Large intestine (tissue), 3 donors: ENCODE measurements at regions not wholly inside any gene's neighbourhood (a gene's known extent, or its start where the extent isn't known, plus 50 kb on each side); places are given as distances from the start of the nearest gene placed in this dataset.

ENCODE experiments used
- DNase-seq, 2 donors: peaks; one replicate each; pipeline versions ENCODE4 v3.0.0 to v3.0.0-alpha.2; 2013
- H3K27ac ChIP-seq: one replicate; pipeline ENCODE4 v1.5.1; 2013; ENCODE audit warnings: low read length
- H3K27me3 ChIP-seq: 2 replicates; pipeline ENCODE4 v1.6.1; 2013; ENCODE audit warnings: low read length; ENCODE audit not compliant: control insufficient read depth, insufficient read depth
- H3K36me3 ChIP-seq: 2 replicates; pipeline ENCODE4 v1.6.1; 2013; ENCODE audit warnings: low read length; ENCODE audit not compliant: control insufficient read depth, insufficient read depth
- H3K4me1 ChIP-seq: one replicate; pipeline ENCODE4 v1.6.1; 2013; ENCODE audit warnings: low read length; ENCODE audit not compliant: control insufficient read depth, insufficient read depth
- H3K4me3 ChIP-seq: one replicate; pipeline ENCODE4 v1.5.1; 2013; ENCODE audit warnings: low read length
- H3K9me3 ChIP-seq: one replicate; pipeline ENCODE4 v1.6.1; 2013; ENCODE audit warnings: mild to moderate bottlenecking, low read depth, low read length, moderate library complexity; ENCODE audit not compliant: control insufficient read depth
- WGBS: methylation state at CpG from one replicate; pipeline ENCODE4 v1.1.5; 2013; ENCODE audit warnings: low lambda C conversion rate; ENCODE audit not compliant: insufficient coverage; 5-methylcytosine and 5-hydroxymethylcytosine counted together

- Histone ChIP-seq H3K27me3 (no peaks in the 10 kb centered on the region), H3K27ac (no peak overlapping the region), H3K9me3 (no peaks in the 10 kb centered on the region), H3K4me1 (no peaks in the 10 kb centered on the region), H3K36me3 (no peaks in the 10 kb centered on the region), H3K4me3 (no peak overlapping the region)
- no peak for DNase-seq
- WGBS: no CpG with 5 or more reads among the region's 1 CpG
These were observed 77.9 kb downstream of the FAT4 start for GRCh38 chr4:125392694-125393093.

GRCh38 chr4:125393825-125394224 lies 79.1 kb downstream of the FAT4 start:
- Histone ChIP-seq H3K27ac (no peak overlapping the region), H3K4me3 (no peak overlapping the region), H3K36me3 (no peaks in the 10 kb centered on the region), H3K4me1 (no peaks in the 10 kb centered on the region), H3K27me3 (no peaks in the 10 kb centered on the region), H3K9me3 (no peaks in the 10 kb centered on the region)
- DNase-seq: no peak
- 80% methylated on average over 1 of the region's 2 CpGs for WGBS

- no peak overlapping the region for H3K27ac ChIP-seq
- no peaks in the 10 kb centered on the region for H3K9me3 ChIP-seq
- no CpG with 5 or more reads among the region's 2 CpGs for WGBS
- no peaks in the 10 kb centered on the region for H3K36me3 ChIP-seq
- H3K4me1 ChIP-seq: no peaks in the 10 kb centered on the region
- no peaks in the 10 kb centered on the region for H3K27me3 ChIP-seq
- H3K4me3 ChIP-seq: no peak overlapping the region
- DNase-seq: no peak
These were observed 82.5 kb downstream of the FAT4 start for GRCh38 chr4:125397226-125397625.

- no peaks in the 10 kb centered on the region for H3K9me3 ChIP-seq
- no peak overlapping the region for H3K27ac ChIP-seq
- H3K4me3 ChIP-seq: no peak overlapping the region
- WGBS: 87% methylated on average over 5 of the region's 9 CpGs
- no peaks in the 10 kb centered on the region for H3K27me3 ChIP-seq
- no peaks in the 10 kb centered on the region for H3K4me1 ChIP-seq
- no peak for DNase-seq
- H3K36me3 ChIP-seq: no peaks in the 10 kb centered on the region
These were observed 83.7 kb downstream of the FAT4 start for GRCh38 chr4:125398263-125399002.

GRCh38 chr4:125400756-125401155 lies 86.0 kb downstream of the FAT4 start:
- H3K4me1 ChIP-seq: no peaks in the 10 kb centered on the region
- no peaks in the 10 kb centered on the region for H3K9me3 ChIP-seq
- WGBS: no CpG with 5 or more reads among the region's 3 CpGs
- H3K4me3 ChIP-seq: no peak overlapping the region
- no peaks in the 10 kb centered on the region for H3K27me3 ChIP-seq
- no peaks in the 10 kb centered on the region for H3K36me3 ChIP-seq
- no peak overlapping the region for H3K27ac ChIP-seq
- DNase-seq: no peak

- Histone ChIP-seq H3K27me3 (no peaks in the 10 kb centered on the region), H3K4me3 (no peak overlapping the region), H3K27ac (no peak overlapping the region), H3K9me3 (no peaks in the 10 kb centered on the region), H3K36me3 (no peaks in the 10 kb centered on the region), H3K4me1 (no peaks in the 10 kb centered on the region)
- no peak for DNase-seq
- WGBS: 79% methylated on average over 2 of the region's 2 CpGs
These were observed 87.0 kb downstream of the FAT4 start for GRCh38 chr4:125401784-125402183.

- 33% methylated on average over 2 of the region's 2 CpGs for WGBS
- H3K4me3 ChIP-seq: no peak overlapping the region
- H3K27me3 ChIP-seq: no peaks in the 10 kb centered on the region
These were observed 105.8 kb downstream of the FAT4 start for GRCh38 chr4:125420526-125420925.

GRCh38 chr4:125421547-125421946 lies 106.8 kb downstream of the FAT4 start:
- H3K36me3 ChIP-seq: no peaks in the 10 kb centered on the region
- no peak overlapping the region for H3K27ac ChIP-seq
- DNase-seq: no peak
- no peaks in the 10 kb centered on the region for H3K4me1 ChIP-seq
- no peaks in the 10 kb centered on the region for H3K27me3 ChIP-seq
- no peak overlapping the region for H3K4me3 ChIP-seq
- no peaks in the 10 kb centered on the region for H3K9me3 ChIP-seq
- no CpG with 5 or more reads among the region's 1 CpG for WGBS

More at GRCh38 chr4:125420526-125420925, 105.8 kb downstream of the FAT4 start:
- H3K27ac ChIP-seq: no peak overlapping the region
- no peaks in the 10 kb centered on the region for H3K9me3 ChIP-seq
- no peaks in the 10 kb centered on the region for H3K4me1 ChIP-seq
- no peaks in the 10 kb centered on the region for H3K36me3 ChIP-seq
- no peak for DNase-seq

- WGBS: no CpG with 5 or more reads among the region's 2 CpGs
- Histone ChIP-seq H3K27ac (no peak overlapping the region), H3K4me3 (no peak overlapping the region)
These were observed 108.4 kb downstream of the FAT4 start for GRCh38 chr4:125423124-125423523.

GRCh38 chr4:125428832-125429231 lies 114.1 kb downstream of the FAT4 start:
- Histone ChIP-seq H3K9me3 (no peaks in the 10 kb centered on the region), H3K4me3 (no peak overlapping the region), H3K27me3 (no peaks in the 10 kb centered on the region), H3K27ac (no peak overlapping the region), H3K36me3 (no peaks in the 10 kb centered on the region), H3K4me1 (no peaks in the 10 kb centered on the region)
- WGBS: no CpG with 5 or more reads among the region's 2 CpGs
- DNase-seq: no peak

More at GRCh38 chr4:125423124-125423523, 108.4 kb downstream of the FAT4 start:
- H3K9me3 ChIP-seq: no peaks in the 10 kb centered on the region
- H3K36me3 ChIP-seq: no peaks in the 10 kb centered on the region
- no peaks in the 10 kb centered on the region for H3K27me3 ChIP-seq
- H3K4me1 ChIP-seq: no peaks in the 10 kb centered on the region
- DNase-seq: no peak

GRCh38 chr4:125430086-125430485 lies 115.3 kb downstream of the FAT4 start:
- Histone ChIP-seq H3K27ac (no peak overlapping the region), H3K4me1 (no peaks in the 10 kb centered on the region), H3K9me3 (no peaks in the 10 kb centered on the region), H3K27me3 (no peaks in the 10 kb centered on the region), H3K4me3 (no peak overlapping the region), H3K36me3 (no peaks in the 10 kb centered on the region)
- 80% methylated on average over 1 of the region's 4 CpGs for WGBS
- DNase-seq: no peak
